ENCODE measurements at regions not wholly inside any gene's neighbourhood (a gene's known extent, or its start where the extent isn't known, plus 50 kb on each side); places are given as distances from the start of the nearest gene placed in this dataset.

- H3K27me3 ChIP-seq, result no peaks in the 10 kb centered on the region
- no peak overlapping the region for H3K4me3 ChIP-seq
- H3K27ac ChIP-seq, result no peak overlapping the region
- H3K9me3 ChIP-seq, result peaks cover 0 to 5% (median 2%) of the 10 kb centered on the region in 4 donors
- H3K36me3 ChIP-seq, result no peaks in the 10 kb centered on the region
- TF ChIP-seq CTCF (IDR thresholded peaks at IDR 0.05) (no peak), POLR2A (IDR thresholded peaks at IDR 0.05) (no peak), EP300 (IDR thresholded peaks at IDR 0.05) (no peak), POLR2AphosphoS5 (IDR thresholded peaks at IDR 0.05) (no peak)
- ATAC-seq (ENCODE audit: low FRiP score in 2 of 2), result no peak
- DNase-seq, result no peak
- no peaks in the 10 kb centered on the region for H3K4me1 ChIP-seq
- 79 to 81% methylated on average over 2 of the region's 2 CpGs for WGBS, 2 donors
These were observed 664.2 kb downstream of the NXPH1 start for GRCh38 chr7:9097565-9098060.

- Histone ChIP-seq H3K9me3 (peaks cover 0 to 5% (median 2%) of the 10 kb centered on the region in 4 donors), H3K4me3 (no peak overlapping the region), H3K27ac (no peak overlapping the region), H3K27me3 (no peaks in the 10 kb centered on the region), H3K36me3 (no peaks in the 10 kb centered on the region), H3K4me1 (no peaks in the 10 kb centered on the region)
- TF ChIP-seq CTCF (IDR thresholded peaks at IDR 0.05), result no peak
- TF ChIP-seq EP300 (IDR thresholded peaks at IDR 0.05), result no peak
- TF ChIP-seq POLR2A (IDR thresholded peaks at IDR 0.05), result no peak
- no peak for TF ChIP-seq POLR2AphosphoS5 (IDR thresholded peaks at IDR 0.05)
- ATAC-seq (ENCODE audit: low FRiP score in 2 of 2) (no peak), DNase-seq (no peak)
- WGBS, 2 donors, result 42 to 58% methylated on average over 2 of the region's 2 CpGs
These were observed 666.9 kb downstream of the NXPH1 start for GRCh38 chr7:9100289-9100688.

- Histone ChIP-seq H3K36me3 (no peaks in the 10 kb centered on the region), H3K4me1 (no peaks in the 10 kb centered on the region), H3K27ac (no peak overlapping the region), H3K9me3 (peaks cover 0 to 19% (median 4%) of the 10 kb centered on the region in 4 donors), H3K4me3 (no peak overlapping the region), H3K27me3 (no peaks in the 10 kb centered on the region)
- no peak for DNase-seq
- TF ChIP-seq EP300 (IDR thresholded peaks at IDR 0.05), result no peak
- TF ChIP-seq POLR2A (IDR thresholded peaks at IDR 0.05), result no peak
- TF ChIP-seq POLR2AphosphoS5 (IDR thresholded peaks at IDR 0.05), result no peak
- no peak for TF ChIP-seq CTCF (IDR thresholded peaks at IDR 0.05)
- ATAC-seq (ENCODE audit: low FRiP score in 2 of 2), result no peak
These were observed 669.4 kb downstream of the NXPH1 start for GRCh38 chr7:9102846-9103245.

- Histone ChIP-seq H3K4me3 (no peak overlapping the region), H3K27me3 (no peaks in the 10 kb centered on the region), H3K4me1 (no peaks in the 10 kb centered on the region), H3K36me3 (no peaks in the 10 kb centered on the region), H3K27ac (no peak overlapping the region), H3K9me3 (peaks cover 0 to 26% (median 3%) of the 10 kb centered on the region in 4 donors)
- no peak for ATAC-seq (ENCODE audit: low FRiP score in 2 of 2)
- 85 to 100% methylated on average over 1 to 3 of the region's 3 CpGs for WGBS, 2 donors
- no peak for DNase-seq
- TF ChIP-seq CTCF (IDR thresholded peaks at IDR 0.05), result no peak
- no peak for TF ChIP-seq POLR2A (IDR thresholded peaks at IDR 0.05)
- no peak for TF ChIP-seq EP300 (IDR thresholded peaks at IDR 0.05)
These were observed 673.3 kb downstream of the NXPH1 start for GRCh38 chr7:9106747-9107146.

GRCh38 chr7:9120331-9120730 is 686.9 kb downstream of the NXPH1 start:
- Histone ChIP-seq H3K27me3 (no peaks in the 10 kb centered on the region), H3K9me3 (no peaks in the 10 kb centered on the region), H3K4me1 (no peaks in the 10 kb centered on the region), H3K27ac (no peak overlapping the region), H3K36me3 (no peaks in the 10 kb centered on the region), H3K4me3 (no peak overlapping the region)
- TF ChIP-seq POLR2A (IDR thresholded peaks at IDR 0.05) (no peak), POLR2AphosphoS5 (IDR thresholded peaks at IDR 0.05) (no peak), CTCF (IDR thresholded peaks at IDR 0.05) (no peak), EP300 (IDR thresholded peaks at IDR 0.05) (no peak)
- no peak for DNase-seq
- no peak for ATAC-seq (ENCODE audit: low FRiP score in 2 of 2)

Data from upper lobe of left lung (tissue), 6 donors.